Left lobe of liver (tissue), 2 donors: ENCODE measurements at regions not wholly inside any gene's neighbourhood (a gene's known extent, or its start where the extent isn't known, plus 50 kb on each side); places are given as distances from the start of the nearest gene placed in this dataset.
"Not testable (repeated sequence)": the region's sequence is repeated elsewhere in the genome, so short reads cannot be mapped to it uniquely, and the experiment has no call there.

Experiments used
- ATAC-seq: fragments of 200-7000 bp; cut with Tn5 transposase; one replicate; pipeline ENCODE4 v1.9.1; 2020; ENCODE audit warnings: mild to moderate bottlenecking, moderate library complexity
- DNase-seq: peaks from one replicate; pipeline ENCODE4 v3.0.0-alpha.2; 2020; ENCODE audit warnings: low spot score
- donor health status: DM: no; HTN: no; CAD: no; lungs with moderate emphysema.
- donor health status: DM: no; HTN: yes; CAD: no.

GRCh38 chr5:56311306-56311905, 78.3 kb upstream of the ANKRD55 start:
- ATAC-seq (no peak), DNase-seq (no peak)

- no peak for ATAC-seq
- DNase-seq: no peak
Measured at GRCh38 chr5:56310711-56311204, 77.6 kb upstream of the ANKRD55 start.

GRCh38 chr5:56309262-56309826, 76.2 kb upstream of the ANKRD55 start:
- ATAC-seq (no peak), DNase-seq (no peak)

- no peak for ATAC-seq
- DNase-seq: no peak
Measured at GRCh38 chr5:56307714-56308333, 74.7 kb upstream of the ANKRD55 start.

- no peak for ATAC-seq
- DNase-seq: no peak
Measured at GRCh38 chr5:56306433-56307150, 73.5 kb upstream of the ANKRD55 start.

- DNase-seq (no peak), ATAC-seq (no peak)
Measured at GRCh38 chr5:56305001-56305950, 72.1 kb upstream of the ANKRD55 start.

GRCh38 chr5:56303511-56303910, 70.4 kb upstream of the ANKRD55 start:
- ATAC-seq (no peak), DNase-seq (no peak)

GRCh38 chr5:56302027-56302426, 68.9 kb upstream of the ANKRD55 start:
- ATAC-seq: no peak
- DNase-seq: no peak

GRCh38 chr5:56301069-56301468, 67.9 kb upstream of the ANKRD55 start:
- DNase-seq: no peak
- ATAC-seq: no peak

- DNase-seq: no peak
- no peak for ATAC-seq
Measured at GRCh38 chr5:56299212-56299611, 66.1 kb upstream of the ANKRD55 start.

- no peak for DNase-seq
- peak; percentile 33 for ATAC-seq
Measured at GRCh38 chr5:56298336-56299090, 65.4 kb upstream of the ANKRD55 start.

GRCh38 chr5:56297851-56298250, 64.7 kb upstream of the ANKRD55 start:
- ATAC-seq: no peak
- no peak for DNase-seq

- DNase-seq, ATAC-seq: not testable (repeated sequence)
Measured at GRCh38 chr5:56295311-56295710, 62.2 kb upstream of the ANKRD55 start.

GRCh38 chr5:56294354-56294753, 61.2 kb upstream of the ANKRD55 start:
- ATAC-seq (no peak), DNase-seq (no peak)

- DNase-seq, ATAC-seq: not testable (repeated sequence)
Measured at GRCh38 chr5:56292874-56293273, 59.7 kb upstream of the ANKRD55 start.

- no peak for DNase-seq
- no peak for ATAC-seq
Measured at GRCh38 chr5:56291661-56292374, 58.7 kb upstream of the ANKRD55 start.

- ATAC-seq (no peak), DNase-seq (no peak)
Measured at GRCh38 chr5:56291079-56291643, 58.0 kb upstream of the ANKRD55 start.

- ATAC-seq: no peak
- DNase-seq: no peak
Measured at GRCh38 chr5:56290378-56291078, 57.4 kb upstream of the ANKRD55 start.
